ENCODE measurements at regions not wholly inside any gene's neighbourhood (a gene's known extent, or its start where the extent isn't known, plus 50 kb on each side); places are given as distances from the start of the nearest gene placed in this dataset.

- no TSS peak for BruUV-seq (replicated peaks)
- Histone ChIP-seq H3K4me1 (ENCODE audit: control insufficient read depth, insufficient read depth, low read length) (no peaks in the 10 kb centered on the region), H3K27ac (ENCODE audit: low read length) (no peak overlapping the region), H3K9me3 (ENCODE audit: control insufficient read depth, insufficient read depth, low read depth, low read length) (no peaks in the 10 kb centered on the region), H3K4me3 (ENCODE audit: low read depth in 2 of 2, low read length in 2 of 2) (no peak overlapping the region), H3K27me3 (ENCODE audit: control insufficient read depth, insufficient read depth, low read length) (peaks cover 6% of the 10 kb centered on the region), H3K36me3 (ENCODE audit: control insufficient read depth, insufficient read depth, low read length) (no peaks in the 10 kb centered on the region)
- ChIA-PET POLR2A (no interaction called here), CTCF (no interaction called here)
- in situ Hi-C loops (cut with HindIII; ENCODE audit: low pct_unique_long_range_greater_than_20kb, low sequenced_read_pairs), result no loop called here
- TF ChIP-seq CTCF (IDR thresholded peaks at IDR 0.05) (no peak), TCF7L2 (IDR thresholded peaks at IDR 0.05; ENCODE audit: low read depth, low read length) (no peak), SIN3A (IDR thresholded peaks at IDR 0.05; ENCODE audit: borderline replicate concordance, insufficient read depth, low read depth, low read length) (no peak), POLR2AphosphoS5 (IDR thresholded peaks at IDR 0.05; ENCODE audit: low read depth, low read length) (no peak), REST (IDR thresholded peaks at IDR 0.05; ENCODE audit: insufficient read depth in 1 of 2, low read depth in 2 of 2, low read length in 1 of 2) (no peak)
- DNase-seq (ENCODE audit: low read depth, low spot score) (no peak), ATAC-seq (no peak)
- intact Hi-C loops (cut with micrococcal nuclease; ENCODE audit: unreplicated experiment), result no loop called here
Observed at GRCh38 chr17:73829676-73830280, 185.5 kb upstream of the SDK2 start.

GRCh38 chr17:73831699-73832098, 187.5 kb upstream of the SDK2 start:
- no peak for DNase-seq (ENCODE audit: low read depth, low spot score)
- no peak for ATAC-seq
- ChIA-PET POLR2A (no interaction called here), CTCF (no interaction called here)
- no peaks in the 10 kb centered on the region for H3K4me1 ChIP-seq (ENCODE audit: control insufficient read depth, insufficient read depth, low read length)
- peaks cover 17% of the 10 kb centered on the region for H3K27me3 ChIP-seq (ENCODE audit: control insufficient read depth, insufficient read depth, low read length)
- H3K36me3 ChIP-seq (ENCODE audit: control insufficient read depth, insufficient read depth, low read length), result no peaks in the 10 kb centered on the region
- intact Hi-C loops (cut with micrococcal nuclease; ENCODE audit: unreplicated experiment) (no loop called here), in situ Hi-C loops (cut with HindIII; ENCODE audit: low pct_unique_long_range_greater_than_20kb, low sequenced_read_pairs) (no loop called here)
- no TSS peak for BruUV-seq (replicated peaks)
- H3K9me3 ChIP-seq (ENCODE audit: control insufficient read depth, insufficient read depth, low read depth, low read length), result no peaks in the 10 kb centered on the region
- TF ChIP-seq POLR2AphosphoS5 (IDR thresholded peaks at IDR 0.05; ENCODE audit: low read depth, low read length) (no peak), CTCF (IDR thresholded peaks at IDR 0.05) (no peak), SIN3A (IDR thresholded peaks at IDR 0.05; ENCODE audit: borderline replicate concordance, insufficient read depth, low read depth, low read length) (no peak), REST (IDR thresholded peaks at IDR 0.05; ENCODE audit: insufficient read depth in 1 of 2, low read depth in 2 of 2, low read length in 1 of 2) (no peak), TCF7L2 (IDR thresholded peaks at IDR 0.05; ENCODE audit: low read depth, low read length) (no peak)
- H3K27ac ChIP-seq (ENCODE audit: low read length), result no peak overlapping the region
- no peak overlapping the region for H3K4me3 ChIP-seq (ENCODE audit: low read depth in 2 of 2, low read length in 2 of 2)

All from Panc1 (cell line).